HepG2 (cell line): ENCODE measurements at regions not wholly inside any gene's neighbourhood (a gene's known extent, or its start where the extent isn't known, plus 50 kb on each side); places are given as distances from the start of the nearest gene placed in this dataset.
A peak's percentile ranks its signal among the peaks of the same experiment; 100 is the strongest.

ENCODE experiments used
- ATAC-seq: fragments of 200-7000 bp; cut with Tn5 transposase; 3 replicates; pipeline ENCODE4 v1.9.1; 2020; ENCODE audit warnings: mild to moderate bottlenecking, moderate library complexity
- BruUV-seq: library from RNA; stranded (reverse); fragments of 400-500 nt; replicated peaks from 2 replicates; lab custom pipeline; 2021; lab: Mats Ljungman, UMichigan
- CTCF ChIA-PET: fragments of 300-600 bp; formaldehyde crosslinking; extraction: SDS; loops from one replicate; lab custom pipeline; 2021; ENCODE audit warnings: low total read pairs, inconsistent platforms, low intra/inter-chr PET ratio; lab: Yijun Ruan, JAX
- POLR2A ChIA-PET: fragments of 350-600 bp; sonication (Branson Sonifier 250); formaldehyde crosslinking; loops from one replicate; lab custom pipeline; 2020; ENCODE audit warnings: antibody characterized with exemption, inconsistent platforms; lab: Yijun Ruan, JAX
- DNase-seq: peaks from one replicate; pipeline ENCODE4 v3.0.0-alpha.2; 2015; ENCODE audit warnings: low spot score
- FAIRE-seq: peaks from 3 replicates; lab custom pipeline; 2011; peaks lifted over from hg19 to GRCh38; lab: Jason Lieb, UNC
- H2AFZ ChIP-seq: one replicate; pipeline ENCODE4 v1.6.1; 2011; ENCODE audit warnings: low read length, inconsistent platforms
- H3K27ac ChIP-seq: fragments of 300-600 bp; 3 replicates; pipeline ENCODE4 v1.8.0; 2011; ENCODE audit warnings: mixed run types, mild to moderate bottlenecking, mixed read lengths, low read length, inconsistent platforms; ENCODE audit not compliant: insufficient read depth; ENCODE audit errors: extremely low read length
- H3K27me3 ChIP-seq, 2 experiments: fragments of 200-600 bp in 1 of 2; 2 replicates in 1 of 2; 3 replicates in 1 of 2; pipeline versions ENCODE4 v1.6.0 to v1.8.0; 2011; ENCODE audit warnings: low read length in 2 of 2, mild to moderate bottlenecking in 2 of 2, moderate library complexity in 2 of 2, inconsistent platforms in 1 of 2; ENCODE audit not compliant: insufficient read depth in 2 of 2, control insufficient read depth in 1 of 2
- H3K36me3 ChIP-seq, 2 experiments: fragments of 200-600 bp in 1 of 2; replicated peaks in 1 of 2; 2 replicates in 1 of 2; 3 replicates in 1 of 2; pipeline versions ENCODE4 v1.5.1 to v1.8.0; 2011; ENCODE audit warnings: low read length in 2 of 2, inconsistent platforms in 1 of 2; ENCODE audit not compliant: insufficient read depth in 2 of 2, control insufficient read depth in 1 of 2
- H3K4me1 ChIP-seq: 2 replicates; pipeline ENCODE4 v1.5.1; 2012; ENCODE audit warnings: low read length, inconsistent platforms; ENCODE audit not compliant: insufficient read depth
- H3K4me2 ChIP-seq: 2 replicates; pipeline ENCODE4 v1.6.0; 2011; ENCODE audit warnings: low read depth, low read length, inconsistent platforms
- H3K4me3 ChIP-seq, 3 experiments: fragments of 200-600 bp in 1 of 3; sonication (generic), shearing (Covaris generic) in 1 of 3; replicated peaks in 1 of 3; 2 replicates each; pipeline ENCODE4 v1.5.1; 2011 to 2016; ENCODE audit warnings: low read length in 3 of 3, inconsistent platforms in 2 of 3, low read depth in 2 of 3, mild to moderate bottlenecking in 2 of 3, control low read depth in 1 of 3, mixed read lengths in 1 of 3; ENCODE audit not compliant: insufficient read depth in 1 of 3
- H3K79me2 ChIP-seq: one replicate; pipeline ENCODE4 v1.6.1; 2011; ENCODE audit warnings: low read length, inconsistent platforms; ENCODE audit not compliant: insufficient read depth
- H3K9ac ChIP-seq: 2 replicates; pipeline ENCODE4 v1.6.0; 2011; ENCODE audit warnings: mild to moderate bottlenecking, low read depth, low read length, inconsistent platforms; ENCODE audit not compliant: insufficient read depth
- H3K9me3 ChIP-seq: 2 replicates; pipeline ENCODE4 v1.5.1; 2012; ENCODE audit warnings: mild to moderate bottlenecking, low read length
- H4K20me1 ChIP-seq: 2 replicates; pipeline ENCODE4 v1.6.0; 2011; ENCODE audit warnings: inconsistent platforms, mild to moderate bottlenecking, low read length, moderate library complexity; ENCODE audit not compliant: insufficient read depth
- HINFP ChIP-seq: sonication (generic); formaldehyde crosslinking; IDR thresholded peaks from 2 replicates; pipeline ENCODE4 v1.4.0; 2020; ENCODE audit warnings: low read depth, mild to moderate bottlenecking, missing genetic modification reagents
- JUND ChIP-seq: sonication (generic); formaldehyde crosslinking; IDR thresholded peaks from 2 replicates; pipeline ENCODE4 v1.8.0; 2022; ENCODE audit warnings: mild to moderate bottlenecking, missing genetic modification reagents
- NFE2L2 ChIP-seq: fragments of 150-350 bp; IDR thresholded peaks from 2 replicates; pipeline ENCODE4 v1.6.1; 2014; ENCODE audit warnings: low read length
- PHF5A ChIP-seq: IDR thresholded peaks from one replicate; pipeline ENCODE4 v1.6.1; 2018; ENCODE audit warnings: low read depth, missing genetic modification reagents; ENCODE audit not compliant: unreplicated experiment
- POGZ ChIP-seq: sonication (generic); formaldehyde crosslinking; IDR thresholded peaks from 2 replicates; pipeline ENCODE4 v1.4.0; 2020; ENCODE audit warnings: mild to moderate bottlenecking, missing genetic modification reagents
- SMC3 ChIP-seq: IDR thresholded peaks from 2 replicates; pipeline ENCODE4 v1.6.1; 2011; ENCODE audit warnings: low read length, improper control_type of control experiment
- ZC3H13 ChIP-seq: sonication (generic); formaldehyde crosslinking; IDR thresholded peaks from 2 replicates; pipeline ENCODE4 v1.8.1; 2023; ENCODE audit warnings: mild to moderate bottlenecking, missing genetic modification reagents, moderate library complexity
- ZNF101 ChIP-seq: sonication (generic); formaldehyde crosslinking; IDR thresholded peaks from 2 replicates; pipeline ENCODE4 v1.4.0; 2020; ENCODE audit warnings: mild to moderate bottlenecking, low read depth, missing genetic modification reagents, borderline replicate concordance
- ZNF34 ChIP-seq: sonication (generic); formaldehyde crosslinking; IDR thresholded peaks from 2 replicates; pipeline ENCODE4 v1.4.0; 2020; ENCODE audit warnings: mild to moderate bottlenecking, missing genetic modification reagents, borderline replicate concordance
- ZNF777 ChIP-seq: sonication (generic); formaldehyde crosslinking; IDR thresholded peaks from 2 replicates; pipeline ENCODE4 v1.4.0; 2020; ENCODE audit warnings: missing genetic modification reagents
- WGBS: methylation state at CpG from one replicate; pipeline ENCODE4 v1.1.6; 2017; ENCODE audit warnings: low lambda C conversion rate; 5-methylcytosine and 5-hydroxymethylcytosine counted together
- in situ Hi-C: cut with HindIII; loops from 2 replicates; pipeline ENCODE4 v1.10.0; 2017; ENCODE audit warnings: low pct_unique_long_range_greater_than_20kb; ENCODE audit not compliant: extremely low pct_ligation_motif_present
- intact Hi-C: fragments of 100-400 bp; cut with micrococcal nuclease; formaldehyde crosslinking; loops from one replicate; pipeline ENCODE4 v1.10.0; 2022; ENCODE audit not compliant: unreplicated experiment

GRCh38 chr6:30267423-30267822, 54.2 kb upstream of the TRIM26 start (continued):
- TF ChIP-seq HINFP (CRISPR knock-in tag) (no peak), ZNF34 (no peak), ZNF101 (CRISPR knock-in tag) (no peak), ZC3H13 (CRISPR knock-in tag) (no peak)

- ATAC-seq (no peak), FAIRE-seq (no peak), DNase-seq (no peak)
- BruUV-seq = no TSS peak
- no peak overlapping the region for H3K4me2 ChIP-seq
- H3K4me1 ChIP-seq = no peaks in the 10 kb centered on the region
- H3K27ac ChIP-seq = no peak overlapping the region
- in situ Hi-C loops = no loop called here
- intact Hi-C loops = no loop called here
- no peak overlapping the region for H3K4me3 ChIP-seq
- no peaks in the 10 kb centered on the region for H3K36me3 ChIP-seq
- POLR2A ChIA-PET = no interaction called here
- CTCF ChIA-PET = no interaction called here
- no peaks in the 10 kb centered on the region for H4K20me1 ChIP-seq
- no peak overlapping the region for H3K9ac ChIP-seq
- WGBS = 85% methylated on average over 2 of the region's 2 CpGs
- no peaks in the 10 kb centered on the region for H3K9me3 ChIP-seq
- no peaks in the 10 kb centered on the region for H3K79me2 ChIP-seq
- H3K27me3 ChIP-seq = no peaks in the 10 kb centered on the region
- peak; percentile 87 for TF ChIP-seq NFE2L2
- no peak for TF ChIP-seq JUND (CRISPR knock-in tag)
- no peak overlapping the region for H2AFZ ChIP-seq
Measured at GRCh38 chr6:30265594-30265993, 52.4 kb upstream of the TRIM26 start.

GRCh38 chr6:30265181-30265580, 52.0 kb upstream of the TRIM26 start:
- H3K36me3 ChIP-seq = no peaks in the 10 kb centered on the region
- no peak overlapping the region for H3K4me3 ChIP-seq
- no peaks in the 10 kb centered on the region for H3K4me1 ChIP-seq
- intact Hi-C loops = no loop called here
- no peaks in the 10 kb centered on the region for H3K27me3 ChIP-seq
- no peak overlapping the region for H3K4me2 ChIP-seq
- 93% methylated on average over 4 of the region's 4 CpGs for WGBS
- DNase-seq (no peak), ATAC-seq (no peak), FAIRE-seq (no peak)
- H3K27ac ChIP-seq = no peak overlapping the region
- no peak overlapping the region for H2AFZ ChIP-seq
- no TSS peak for BruUV-seq
- H3K9me3 ChIP-seq = no peaks in the 10 kb centered on the region
- in situ Hi-C loops = no loop called here
- ChIA-PET CTCF (no interaction called here), POLR2A (no interaction called here)
- no peak overlapping the region for H3K9ac ChIP-seq
- no peaks in the 10 kb centered on the region for H3K79me2 ChIP-seq
- H4K20me1 ChIP-seq = no peaks in the 10 kb centered on the region
- TF ChIP-seq PHF5A (no peak), ZNF777 (no peak), SMC3 (no peak), POGZ (CRISPR knock-in tag) (no peak)
